Neural crest cell (in vitro differentiated cells): ENCODE measurements at regions not wholly inside any gene's neighbourhood (a gene's known extent, or its start where the extent isn't known, plus 50 kb on each side); places are given as distances from the start of the nearest gene placed in this dataset.

ENCODE experiments used
- DNase-seq: peaks from one replicate; pipeline ENCODE4 v3.0.0; 2021; ENCODE audit warnings: low read depth, mixed read lengths, low spot score
- H3K27ac Mint-ChIP-seq: one replicate; pipeline ENCODE4 v1.8.0; 2021; ENCODE audit warnings: mild to moderate bottlenecking, mixed read lengths; ENCODE audit not compliant: unreplicated experiment
- H3K27me3 Mint-ChIP-seq: 2 replicates; pipeline ENCODE4 v1.8.0; 2021; ENCODE audit warnings: low read depth, mild to moderate bottlenecking, mixed read lengths
- H3K36me3 Mint-ChIP-seq: 2 replicates; pipeline ENCODE4 v1.8.0; 2021; ENCODE audit warnings: low read depth, mild to moderate bottlenecking, mixed read lengths
- H3K4me1 Mint-ChIP-seq: 2 replicates; pipeline ENCODE4 v1.8.0; 2021; ENCODE audit warnings: mixed read lengths
- H3K4me3 Mint-ChIP-seq: one replicate; pipeline ENCODE4 v1.8.0; 2021; ENCODE audit warnings: mild to moderate bottlenecking, mixed read lengths
- H3K9me3 Mint-ChIP-seq: 2 replicates; pipeline ENCODE4 v1.8.0; 2021; ENCODE audit warnings: mixed read lengths
- TF ChIP-seq, protein P1 (sequence below): fragments of 200-600 bp; sonication (generic); conservative IDR thresholded peaks from 2 replicates; pipeline ENCODE4 v1.5.0; 2021; ENCODE audit warnings: antibody characterized with exemption, mild to moderate bottlenecking

DNA sequence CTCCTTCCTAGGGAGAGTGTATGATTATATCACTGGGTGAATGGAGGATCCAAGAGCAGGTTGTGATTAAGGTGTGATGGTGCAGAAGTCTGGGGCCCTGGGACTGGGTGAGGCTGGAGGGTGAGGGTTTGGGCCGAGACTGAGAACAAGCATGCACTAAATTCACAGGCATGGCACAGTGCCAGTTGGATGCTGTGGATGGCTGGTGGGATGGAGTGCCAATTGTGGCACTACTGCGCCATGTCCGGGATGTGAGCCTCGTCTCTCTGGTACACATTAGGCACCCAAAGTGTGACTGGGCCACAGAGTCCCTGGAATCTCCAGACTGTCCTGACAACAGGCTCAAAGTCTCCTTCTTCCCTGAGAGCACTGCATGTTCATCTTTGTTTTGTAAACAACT lies 208.1 kb downstream of the EMX2 start:
- Mint-ChIP-seq H3K4me1 (no peaks in the 10 kb centered on the region), H3K9me3 (no peaks in the 10 kb centered on the region), H3K4me3 (no peak overlapping the region), H3K36me3 (no peaks in the 10 kb centered on the region), H3K27me3 (no peaks in the 10 kb centered on the region), H3K27ac (no peak overlapping the region)
- TF ChIP-seq, protein P1, sequence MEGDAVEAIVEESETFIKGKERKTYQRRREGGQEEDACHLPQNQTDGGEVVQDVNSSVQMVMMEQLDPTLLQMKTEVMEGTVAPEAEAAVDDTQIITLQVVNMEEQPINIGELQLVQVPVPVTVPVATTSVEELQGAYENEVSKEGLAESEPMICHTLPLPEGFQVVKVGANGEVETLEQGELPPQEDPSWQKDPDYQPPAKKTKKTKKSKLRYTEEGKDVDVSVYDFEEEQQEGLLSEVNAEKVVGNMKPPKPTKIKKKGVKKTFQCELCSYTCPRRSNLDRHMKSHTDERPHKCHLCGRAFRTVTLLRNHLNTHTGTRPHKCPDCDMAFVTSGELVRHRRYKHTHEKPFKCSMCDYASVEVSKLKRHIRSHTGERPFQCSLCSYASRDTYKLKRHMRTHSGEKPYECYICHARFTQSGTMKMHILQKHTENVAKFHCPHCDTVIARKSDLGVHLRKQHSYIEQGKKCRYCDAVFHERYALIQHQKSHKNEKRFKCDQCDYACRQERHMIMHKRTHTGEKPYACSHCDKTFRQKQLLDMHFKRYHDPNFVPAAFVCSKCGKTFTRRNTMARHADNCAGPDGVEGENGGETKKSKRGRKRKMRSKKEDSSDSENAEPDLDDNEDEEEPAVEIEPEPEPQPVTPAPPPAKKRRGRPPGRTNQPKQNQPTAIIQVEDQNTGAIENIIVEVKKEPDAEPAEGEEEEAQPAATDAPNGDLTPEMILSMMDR, result no peak
- no peak for DNase-seq

DNA sequence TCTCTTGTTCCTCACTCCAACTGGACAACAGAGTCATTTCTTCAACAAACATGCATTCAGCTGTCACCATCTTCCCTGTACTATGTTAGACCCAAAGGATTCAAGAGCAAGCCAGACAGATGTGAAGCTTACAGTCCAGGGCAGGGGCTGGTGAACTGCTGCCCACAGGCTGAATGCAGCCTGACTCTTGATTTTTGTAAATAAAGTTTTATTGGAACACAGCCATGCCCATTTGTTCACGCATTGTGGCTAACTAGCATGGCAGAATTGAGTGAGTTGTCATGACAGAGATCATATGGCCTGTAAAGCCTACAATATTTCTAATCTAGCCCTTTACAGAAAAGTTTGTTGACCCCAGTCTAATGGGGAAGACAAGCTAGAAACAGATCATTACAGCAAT lies 208.7 kb downstream of the EMX2 start:
- Mint-ChIP-seq H3K36me3 (no peaks in the 10 kb centered on the region), H3K4me3 (no peak overlapping the region), H3K9me3 (no peaks in the 10 kb centered on the region), H3K4me1 (no peaks in the 10 kb centered on the region), H3K27me3 (no peaks in the 10 kb centered on the region), H3K27ac (no peak overlapping the region)
- DNase-seq, result no peak
- TF ChIP-seq, protein P1, result no peak

DNA sequence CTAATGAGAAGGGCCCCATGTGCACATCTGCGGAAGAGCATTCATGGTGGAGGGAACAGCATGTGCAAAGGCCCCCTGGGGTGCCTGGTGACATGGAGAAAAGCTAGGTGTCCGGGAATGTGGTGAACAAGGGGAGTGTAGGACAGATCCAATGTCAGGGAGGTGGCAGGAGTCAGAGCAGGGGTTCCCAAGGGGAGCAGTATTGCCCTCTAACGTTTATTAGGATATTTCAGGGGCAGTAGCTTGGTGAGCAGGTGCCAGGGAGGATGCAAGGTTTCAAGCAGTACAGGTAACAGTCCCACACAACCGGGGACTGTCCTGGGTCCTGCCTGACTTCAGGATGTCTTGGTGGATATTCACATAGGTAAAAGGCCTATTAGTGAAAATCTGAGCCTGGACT lies 209.6 kb downstream of the EMX2 start:
- Mint-ChIP-seq H3K9me3 (no peaks in the 10 kb centered on the region), H3K27ac (no peak overlapping the region), H3K27me3 (no peaks in the 10 kb centered on the region), H3K4me3 (no peak overlapping the region), H3K4me1 (no peaks in the 10 kb centered on the region), H3K36me3 (no peaks in the 10 kb centered on the region)
- no peak for DNase-seq
- TF ChIP-seq, protein P1, result no peak

DNA sequence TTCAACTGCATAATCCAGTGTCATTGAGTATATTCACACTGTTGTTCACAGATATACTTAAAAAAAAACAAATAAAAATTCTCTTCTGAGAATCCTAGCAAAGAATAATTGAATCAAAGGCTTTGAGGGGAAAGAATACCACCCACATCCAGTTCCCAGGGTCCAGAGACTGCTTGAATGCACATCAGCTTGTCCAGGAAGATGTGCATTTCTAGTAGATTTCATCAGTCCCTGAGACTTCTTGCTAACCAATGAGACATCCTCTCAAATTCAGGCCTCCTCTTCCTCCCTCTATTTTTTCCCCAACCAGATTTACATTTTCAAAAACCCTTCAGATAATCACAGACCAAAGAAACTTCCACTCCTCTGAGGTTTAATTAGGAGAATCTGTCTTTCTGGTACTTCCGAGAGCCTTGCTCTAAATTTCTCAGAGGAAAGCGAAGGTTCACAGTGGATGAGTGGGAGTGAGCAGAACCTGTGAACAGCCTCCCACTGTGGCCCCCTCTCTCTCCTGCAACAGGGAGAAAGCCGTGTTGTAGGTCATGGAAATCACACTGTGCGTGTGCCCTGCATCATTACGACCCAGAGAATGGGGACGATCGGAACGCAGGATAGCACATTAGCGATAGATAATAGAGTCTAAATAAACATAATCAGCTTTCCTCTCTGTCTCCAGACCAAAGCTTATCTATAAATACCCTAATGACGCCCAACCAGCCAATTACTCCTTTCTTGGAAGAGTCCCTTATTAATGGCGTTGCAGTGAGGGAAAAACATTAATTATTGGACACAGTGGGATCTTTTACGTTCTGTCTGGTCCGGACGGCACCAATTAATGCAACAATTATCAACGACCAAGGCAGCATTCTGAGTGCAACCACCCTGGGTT lies 212.5 kb downstream of the EMX2 start:
- Mint-ChIP-seq H3K4me1 (no peaks in the 10 kb centered on the region), H3K27me3 (no peaks in the 10 kb centered on the region), H3K9me3 (no peaks in the 10 kb centered on the region), H3K36me3 (no peaks in the 10 kb centered on the region), H3K4me3 (no peak overlapping the region), H3K27ac (no peak overlapping the region)
- DNase-seq, result no peak
- TF ChIP-seq, protein P1, result no peak

DNA sequence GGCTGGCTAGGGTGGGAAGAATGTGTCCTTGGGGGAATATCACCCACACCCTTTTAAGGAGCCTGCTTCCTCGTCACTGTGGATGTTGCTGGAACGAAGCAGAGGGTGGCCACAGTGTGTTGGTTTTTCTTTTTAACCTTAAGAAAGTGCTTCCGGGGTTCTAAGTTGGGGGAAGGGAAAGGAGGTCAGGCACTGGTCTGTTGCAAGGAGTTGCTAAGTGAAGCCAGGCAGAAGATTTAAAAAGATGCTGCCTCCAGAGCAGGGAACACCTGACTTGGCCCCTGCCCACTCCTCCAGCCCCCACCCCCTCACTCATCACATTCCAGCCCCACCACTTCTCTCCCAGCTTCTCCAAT lies 213.1 kb downstream of the EMX2 start:
- TF ChIP-seq, protein P1, result no peak
- DNase-seq, result no peak
- no peaks in the 10 kb centered on the region for H3K27me3 Mint-ChIP-seq
- H3K4me1 Mint-ChIP-seq, result no peaks in the 10 kb centered on the region
- no peak overlapping the region for H3K4me3 Mint-ChIP-seq
- H3K9me3 Mint-ChIP-seq, result no peaks in the 10 kb centered on the region
- no peaks in the 10 kb centered on the region for H3K36me3 Mint-ChIP-seq
- H3K27ac Mint-ChIP-seq, result no peak overlapping the region
